NCI-H128 (cell line): ENCODE measurements at regions not wholly inside any gene's neighbourhood (a gene's known extent, or its start where the extent isn't known, plus 50 kb on each side); places are given as distances from the start of the nearest gene placed in this dataset.
"Not testable (repeated sequence)": the region's sequence is repeated elsewhere in the genome, so short reads cannot be mapped to it uniquely, and the experiment has no call there.

Source experiments
- DNase-seq: peaks from one replicate; lab custom pipeline; 2025; ENCODE audit not compliant: unreplicated experiment; lab: John Stamatoyannopoulos, UW

DNA sequence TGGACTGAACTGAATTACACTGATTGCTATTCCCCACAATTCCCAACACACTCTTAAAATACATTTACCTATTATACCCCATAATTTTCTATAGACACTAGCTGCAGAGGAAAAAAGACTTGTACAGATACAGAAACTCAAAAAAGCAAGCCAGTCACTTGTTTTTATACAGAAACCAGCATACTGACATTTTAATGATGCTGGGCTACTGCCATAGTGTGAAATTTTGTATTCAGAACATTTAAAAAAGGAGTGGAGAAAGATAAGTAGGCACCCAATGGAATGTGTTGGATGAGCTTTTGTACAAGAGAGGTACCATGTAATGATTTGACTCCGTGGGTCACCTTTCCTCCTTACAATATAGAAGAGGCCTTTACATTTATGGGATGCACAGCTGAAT, 740.1 kb downstream of the PLCL1 start:
- no peak for DNase-seq

DNA sequence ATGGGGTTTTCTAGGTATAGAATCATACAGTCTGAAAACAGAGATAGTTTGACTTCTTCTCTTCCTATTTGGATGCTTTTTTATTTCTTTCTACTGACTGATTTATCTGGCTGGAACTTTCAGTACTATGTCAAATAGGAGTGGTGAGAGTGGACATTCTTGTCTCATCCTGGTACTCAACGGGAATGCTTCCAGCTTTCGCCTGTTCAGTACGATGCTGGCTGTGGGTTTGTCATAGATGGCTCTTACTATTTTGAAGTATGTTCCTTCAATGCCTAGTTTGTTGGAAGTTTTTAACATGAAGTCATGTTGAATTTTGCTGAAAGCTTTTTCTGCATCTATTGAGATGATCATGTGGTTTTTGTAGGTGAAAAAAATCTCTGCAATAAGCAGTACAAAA, 730.4 kb downstream of the PLCL1 start:
- DNase-seq: no peak

DNA sequence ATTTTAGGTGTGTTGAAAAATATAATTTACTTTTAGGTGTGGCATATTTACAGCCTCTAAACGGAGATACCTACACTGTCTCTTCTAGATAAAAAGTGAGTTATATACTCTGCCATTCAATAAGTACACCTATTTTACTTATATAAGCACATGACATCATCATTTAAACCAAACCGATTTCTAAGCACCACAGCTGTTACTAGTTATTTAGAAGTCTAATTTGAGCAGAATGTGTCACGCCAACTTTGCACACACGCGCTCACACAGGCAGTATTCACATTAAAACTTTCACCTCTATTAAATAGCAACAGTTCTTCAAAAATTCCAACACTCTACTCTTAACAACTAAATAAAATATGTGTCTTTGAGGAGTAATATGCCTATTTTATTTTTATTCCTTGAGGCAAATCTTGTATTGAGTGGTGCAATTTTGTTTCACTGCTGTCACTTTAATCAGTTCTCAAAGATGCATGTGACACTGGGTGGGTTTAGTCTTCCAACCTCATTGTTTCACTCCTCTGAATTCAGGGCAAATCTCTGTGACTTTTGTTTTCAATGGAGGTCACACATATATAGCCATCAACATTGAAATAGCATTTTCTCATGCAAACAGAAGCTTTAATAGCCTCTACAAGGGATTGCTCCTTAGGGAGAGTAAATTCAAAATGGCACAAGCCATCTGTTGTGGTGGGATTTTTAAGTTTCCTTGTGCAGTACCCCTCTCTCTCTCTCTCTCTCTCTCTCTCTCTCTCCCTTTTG, 721.0 kb downstream of the PLCL1 start:
- no peak for DNase-seq

DNA sequence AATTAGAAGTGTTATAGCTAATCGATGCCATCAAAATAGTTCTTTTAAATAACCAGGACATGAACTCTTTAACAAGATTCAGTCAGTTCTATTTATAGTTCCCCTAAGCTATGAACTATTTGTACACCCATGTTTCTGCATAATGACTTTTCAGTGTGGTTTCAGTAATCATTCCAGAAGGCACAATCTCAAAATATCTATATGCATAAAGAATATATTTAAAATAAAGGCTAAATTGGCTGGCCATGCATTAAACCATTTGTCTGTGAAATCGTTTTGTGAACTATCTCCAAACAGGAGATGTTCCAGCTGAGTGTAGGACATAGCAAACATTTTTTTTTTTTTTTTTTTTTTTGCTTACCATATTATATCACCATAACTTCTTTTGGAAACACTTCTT, 719.3 kb downstream of the PLCL1 start:
- no peak for DNase-seq

DNA sequence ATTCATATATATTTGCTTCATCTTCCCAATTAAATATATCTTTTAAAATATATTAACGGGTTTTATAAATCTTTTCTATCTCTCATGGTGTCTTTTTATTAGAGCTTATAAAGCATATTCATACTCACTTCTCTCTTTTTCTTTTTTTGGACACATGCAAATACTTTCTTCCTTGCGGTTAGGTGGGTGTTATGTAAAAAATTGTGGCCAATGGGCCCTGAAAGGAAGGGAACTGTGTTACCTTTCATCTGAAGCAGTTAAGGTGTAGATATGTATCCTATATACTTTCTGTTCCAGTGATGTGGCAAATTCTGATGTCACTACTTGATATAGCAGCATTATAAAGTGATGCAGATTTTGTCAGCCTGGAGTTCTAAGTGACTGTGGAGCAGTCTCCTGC, 714.5 kb downstream of the PLCL1 start:
- DNase-seq: no peak

DNA sequence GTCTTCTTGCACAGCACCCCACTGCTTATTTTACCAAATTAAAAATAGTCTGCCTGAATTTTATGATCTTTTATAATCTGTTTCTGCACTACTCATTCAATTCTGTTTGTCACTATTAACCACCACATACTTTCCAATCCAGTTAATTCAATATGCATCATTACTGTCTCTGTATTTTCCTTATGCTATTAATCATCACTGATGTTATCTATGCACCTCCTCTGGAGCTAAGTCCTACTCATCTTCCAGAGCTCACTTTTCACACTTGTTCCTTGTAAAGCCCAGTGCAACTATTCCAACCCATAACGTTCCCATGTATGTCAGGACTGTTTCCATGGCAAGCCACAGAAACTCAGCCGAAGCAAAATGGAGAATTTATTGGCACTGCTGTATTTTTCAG, 713.6 kb downstream of the PLCL1 start:
- no peak for DNase-seq

DNA sequence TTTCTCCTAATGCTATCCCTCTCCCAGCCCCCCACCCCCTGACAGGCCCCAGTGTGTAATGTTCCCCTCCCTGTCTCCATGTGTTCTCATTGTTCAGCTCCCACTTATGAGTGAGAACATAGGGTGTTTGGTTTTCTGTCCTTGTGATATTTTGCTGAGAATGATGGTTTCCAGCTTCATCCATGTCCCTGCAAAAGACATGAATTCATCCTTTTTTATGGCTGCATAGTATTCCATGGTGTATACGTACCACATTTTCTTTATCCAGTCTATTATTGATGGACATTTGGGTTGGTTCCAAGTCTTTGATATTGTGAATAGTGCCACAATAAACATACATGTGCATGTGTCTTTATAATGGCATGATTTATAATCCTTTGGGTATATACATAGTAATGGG, 704.2 kb downstream of the PLCL1 start:
- not testable (repeated sequence) for DNase-seq

DNA sequence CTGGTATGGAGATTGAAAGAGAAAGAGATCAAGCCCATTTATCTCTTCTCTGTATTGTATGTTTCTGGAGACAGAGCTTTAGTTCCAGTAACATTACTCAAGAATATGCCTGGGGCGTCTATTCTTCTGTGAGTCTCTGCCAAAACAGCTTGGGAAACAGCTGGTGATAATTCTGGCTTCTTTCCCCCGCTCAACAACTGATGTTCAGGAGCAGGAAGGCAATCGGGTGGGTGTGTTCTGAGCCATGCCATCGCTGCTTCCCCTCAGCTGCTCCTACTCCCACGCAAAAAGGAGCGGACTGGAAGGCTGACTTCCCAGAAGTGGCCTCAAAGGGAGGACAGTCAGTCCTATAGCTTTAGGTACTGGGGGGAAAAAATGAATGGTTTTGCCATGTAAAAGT, 695.1 kb downstream of the PLCL1 start:
- no peak for DNase-seq

DNA sequence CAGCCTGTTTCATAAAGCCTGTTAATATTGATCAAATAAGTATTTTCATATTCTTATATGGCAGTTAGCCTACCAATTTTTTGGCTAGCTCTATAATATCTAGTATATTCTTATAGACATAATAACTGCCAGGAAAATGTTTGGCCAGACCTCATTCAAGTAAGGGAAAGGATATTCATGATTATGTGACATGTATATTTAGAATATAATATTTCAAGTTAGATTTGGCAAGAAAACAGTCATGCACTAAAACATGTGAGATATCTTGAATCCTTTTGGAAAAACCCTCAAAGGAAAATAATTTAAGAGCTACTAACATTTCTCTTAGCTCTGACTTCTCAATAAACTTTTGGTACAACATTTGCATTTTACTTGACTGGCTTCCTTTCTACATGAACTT, 694.1 kb downstream of the PLCL1 start:
- no peak for DNase-seq

DNA sequence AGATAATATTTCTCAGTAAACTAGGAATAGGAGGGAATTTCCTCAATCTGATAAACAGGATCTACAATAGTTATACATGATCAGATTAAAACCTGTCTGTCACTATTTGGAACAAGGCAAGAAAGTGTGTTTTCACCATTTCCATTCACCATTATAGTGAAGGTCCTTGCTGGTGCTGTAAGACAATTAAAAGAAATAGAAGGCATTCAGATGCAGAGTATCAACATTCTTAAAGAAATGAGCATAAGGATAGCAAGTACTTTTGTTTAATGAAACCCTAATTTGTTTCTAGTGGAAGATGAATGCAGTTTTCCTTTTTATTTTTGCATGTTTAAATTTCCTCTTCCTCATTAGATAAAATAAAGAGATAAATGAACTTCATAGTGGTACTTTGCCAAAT, 693.7 kb downstream of the PLCL1 start:
- DNase-seq: no peak

DNA sequence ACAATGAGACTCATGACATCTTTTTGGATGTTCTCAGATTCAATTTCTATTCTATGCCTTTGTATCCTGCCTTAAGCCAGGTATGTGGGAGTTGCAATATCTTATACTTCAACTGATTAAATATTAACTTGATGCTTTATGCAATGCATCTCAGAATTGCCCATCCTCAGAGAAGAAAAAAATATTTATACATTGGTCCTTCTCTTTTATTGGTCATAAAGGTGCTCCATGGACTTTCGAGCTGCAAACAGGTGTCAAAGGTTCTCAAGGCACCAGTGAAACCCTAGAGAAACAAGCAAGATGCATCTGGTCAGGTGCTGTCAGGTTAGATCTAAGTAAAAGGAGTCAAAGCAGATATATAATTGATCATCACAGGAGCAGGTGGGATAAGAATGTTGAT, 690.5 kb downstream of the PLCL1 start:
- no peak for DNase-seq

DNA sequence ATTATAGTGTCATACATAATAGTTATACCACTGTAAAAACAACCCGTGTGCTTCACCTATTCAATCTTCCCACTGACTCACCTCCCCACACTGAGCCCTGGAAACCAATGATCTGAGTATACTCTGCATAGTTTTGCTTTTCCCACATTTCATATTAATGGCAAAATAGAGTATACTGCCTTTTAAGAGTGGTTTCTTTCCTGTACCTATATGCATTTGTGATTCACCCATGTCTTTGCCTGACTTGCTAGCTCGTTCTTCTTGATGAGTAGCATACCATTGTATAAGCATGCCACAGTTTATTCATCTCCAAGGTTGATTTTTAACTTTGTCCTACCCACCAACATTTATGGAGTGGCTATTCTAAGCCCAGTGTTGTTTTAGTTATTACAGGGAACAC, 686.4 kb downstream of the PLCL1 start:
- DNase-seq: no peak

DNA sequence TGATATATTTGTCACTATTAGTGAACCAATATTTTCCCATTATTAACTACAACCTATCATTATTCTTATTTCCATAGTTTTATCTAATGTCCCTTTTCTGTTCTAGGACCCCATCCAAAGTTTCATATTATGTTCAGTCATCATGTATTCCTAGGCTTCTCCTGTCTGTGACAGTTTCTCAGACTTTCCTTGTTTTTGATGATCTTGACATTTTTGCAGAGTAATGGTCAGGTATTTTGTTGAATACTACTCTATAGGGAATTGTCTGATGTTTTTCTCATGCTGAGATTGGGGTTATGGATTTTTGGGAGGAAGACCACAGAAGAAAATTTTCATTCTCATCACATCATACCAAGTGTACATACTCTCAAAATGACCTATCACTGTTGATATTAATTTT, 684.6 kb downstream of the PLCL1 start:
- DNase-seq: no peak

DNA sequence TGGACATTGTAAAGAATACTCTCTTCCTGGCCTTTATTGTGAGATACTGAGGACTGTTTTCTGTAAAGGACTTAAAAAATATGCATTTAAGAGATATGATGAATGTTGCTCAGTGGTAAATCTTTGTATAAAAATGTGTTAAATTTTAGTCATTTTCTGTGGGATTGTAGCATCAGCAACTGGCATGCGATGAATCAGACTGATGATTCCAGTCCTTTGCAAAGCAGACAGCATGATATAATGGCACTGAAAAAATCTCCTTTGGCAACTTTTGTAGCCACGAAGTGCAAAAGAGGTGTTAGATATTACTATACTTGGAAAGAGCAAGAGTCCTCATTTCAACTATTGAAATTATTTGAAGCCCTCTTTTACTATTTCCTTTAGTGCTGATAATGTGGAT, 678.7 kb downstream of the PLCL1 start:
- DNase-seq: no peak

DNA sequence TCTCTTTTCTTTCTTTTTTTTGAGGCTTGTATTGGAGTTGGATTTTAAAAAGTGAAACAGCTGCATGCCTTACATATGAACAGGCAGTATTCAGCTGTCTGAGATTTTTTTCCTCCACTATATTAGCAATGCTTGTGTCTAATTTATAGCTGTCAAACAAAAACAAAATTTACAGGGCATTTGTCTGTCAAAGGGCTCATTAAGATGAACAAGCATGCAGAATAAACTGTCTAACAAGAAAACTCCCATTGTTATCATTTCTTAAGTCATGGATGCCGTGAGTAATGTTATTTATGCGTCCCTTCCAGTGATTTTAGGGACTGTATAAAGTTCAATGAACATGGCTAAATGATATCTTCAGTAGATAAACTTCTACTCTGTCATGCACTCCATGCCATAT, 674.7 kb downstream of the PLCL1 start:
- DNase-seq: no peak

DNA sequence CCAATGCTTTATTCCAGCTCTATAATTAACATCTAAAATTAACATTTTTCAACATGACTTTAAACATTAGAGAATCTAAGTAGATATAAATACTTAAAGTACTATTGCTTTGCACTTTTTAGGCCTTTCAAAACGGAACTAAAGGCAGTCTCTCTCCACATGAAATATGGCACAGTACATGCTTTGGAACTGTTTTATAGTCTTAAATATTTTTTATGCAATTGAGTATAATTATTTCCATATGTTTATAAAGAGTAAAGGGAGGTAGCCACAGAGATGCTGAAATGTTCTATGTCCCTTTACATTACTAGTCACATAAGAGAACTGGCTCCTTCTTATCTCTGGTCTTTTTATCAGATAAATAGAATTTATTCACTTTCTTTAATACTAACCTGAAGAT, 674.0 kb downstream of the PLCL1 start:
- no peak for DNase-seq

DNA sequence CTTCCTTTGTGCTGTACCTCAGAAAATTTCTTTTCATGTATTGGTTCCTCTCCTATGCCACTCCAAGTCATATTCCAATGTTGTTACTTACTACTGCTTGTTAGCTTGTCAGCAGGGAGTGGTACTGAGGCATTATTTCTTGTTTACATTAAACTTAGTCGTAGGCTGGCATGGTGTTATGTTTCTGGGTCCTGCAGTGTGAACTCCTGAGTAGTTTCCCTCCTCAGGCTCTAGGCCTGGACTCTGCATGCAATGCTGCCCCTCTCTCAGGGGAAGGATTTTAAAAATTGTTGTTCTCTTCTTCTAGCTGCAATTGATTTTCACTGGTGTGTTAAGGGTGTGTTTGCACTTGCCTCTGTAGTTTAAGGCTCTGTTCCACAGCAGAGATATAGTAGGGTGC, 671.6 kb downstream of the PLCL1 start:
- no peak for DNase-seq

DNA sequence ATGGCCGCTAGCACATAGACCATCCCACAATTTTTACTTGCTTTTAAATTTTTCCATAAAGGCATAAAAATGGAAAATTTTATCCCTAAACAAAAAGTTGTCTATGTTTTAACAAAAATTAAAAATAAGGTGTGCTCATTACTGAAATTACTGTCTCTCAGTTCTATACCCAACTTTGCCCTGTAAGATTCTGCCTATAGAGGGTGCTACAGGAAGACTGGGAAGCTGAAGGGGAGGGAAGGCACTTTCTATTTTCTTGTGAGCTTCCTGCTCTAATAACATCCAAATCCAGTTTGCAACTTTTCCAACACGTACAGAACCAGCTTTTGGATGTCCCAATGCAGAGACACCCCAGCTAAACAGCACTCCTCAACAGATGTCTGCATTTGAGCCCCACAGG, 666.9 kb downstream of the PLCL1 start:
- no peak for DNase-seq

DNA sequence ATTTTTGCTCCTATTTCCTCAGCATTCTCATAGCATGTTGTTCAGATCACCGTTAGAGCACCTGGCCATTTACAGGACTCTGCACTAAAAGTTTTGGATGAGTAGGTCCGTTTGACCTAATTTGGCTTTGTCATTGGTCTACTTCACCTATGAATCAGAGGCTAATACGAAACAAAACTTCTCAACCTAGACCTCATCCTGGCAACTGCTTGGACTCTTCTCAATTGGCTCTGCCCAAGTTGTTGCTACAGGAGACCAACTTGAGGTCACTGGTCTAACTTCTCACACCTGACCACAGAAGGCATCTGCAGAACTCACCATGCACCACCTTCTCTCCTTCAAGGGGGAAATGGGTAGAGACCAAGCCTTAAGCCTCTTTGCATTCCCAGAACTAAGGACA, 663.7 kb downstream of the PLCL1 start:
- DNase-seq: no peak

DNA sequence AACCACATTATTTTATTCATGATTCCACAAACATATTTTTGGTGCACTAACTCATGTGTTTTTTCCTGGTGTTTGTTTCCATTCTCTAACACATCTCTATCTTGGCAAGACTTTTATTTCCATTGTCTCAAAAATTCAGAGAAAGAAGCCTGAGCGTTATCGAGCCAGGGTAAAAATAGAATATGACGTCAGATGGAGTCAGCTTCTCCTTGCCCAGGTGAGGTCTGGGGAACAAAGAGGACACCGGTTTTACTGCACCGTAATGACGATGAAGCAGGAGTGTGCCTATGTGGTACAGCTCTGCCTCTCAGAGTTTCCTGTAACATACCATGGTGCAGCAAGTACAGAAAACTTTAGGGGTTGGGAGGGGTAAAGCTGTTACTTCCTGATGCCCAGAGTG, 661.6 kb downstream of the PLCL1 start:
- no peak for DNase-seq

DNA sequence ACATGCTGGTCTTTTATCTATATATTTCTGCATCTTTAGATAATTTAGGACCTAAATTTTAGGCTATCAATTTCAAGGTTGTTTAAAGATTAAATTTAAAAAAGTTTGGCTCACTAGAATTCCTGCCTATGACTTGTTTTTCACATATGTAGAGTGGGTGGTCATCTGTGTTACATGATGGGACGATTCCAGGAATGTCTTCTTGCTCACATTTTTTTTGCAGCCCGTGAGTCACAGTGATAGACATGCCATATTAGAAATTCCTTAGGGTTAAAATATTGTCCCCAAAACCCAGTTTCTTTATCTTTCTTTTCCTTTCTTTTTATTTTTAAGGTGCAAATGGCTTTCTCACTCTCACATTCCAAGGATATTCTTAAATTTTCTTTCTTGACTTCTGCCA, 652.0 kb downstream of the PLCL1 start:
- DNase-seq: no peak

DNA sequence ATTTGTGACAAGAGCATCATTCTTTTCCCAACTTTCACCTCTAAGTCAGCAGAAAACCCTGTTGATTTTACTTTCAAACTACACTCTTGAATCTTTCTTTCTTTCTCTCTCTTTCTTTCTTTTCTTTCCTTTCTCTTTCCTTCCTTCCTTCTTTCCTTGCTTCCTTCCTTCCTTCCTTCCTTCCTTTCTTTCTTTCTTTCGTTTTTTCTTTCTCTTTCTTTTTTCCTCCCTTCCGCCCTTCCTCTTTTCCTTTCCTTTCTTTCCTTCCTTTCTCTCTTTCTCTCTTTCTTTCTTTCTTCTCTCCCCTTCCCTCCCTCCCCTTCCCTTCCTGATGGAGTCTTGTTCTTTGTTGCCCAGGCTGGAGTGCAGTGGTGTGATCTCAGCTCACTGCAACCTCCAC, 649.5 kb downstream of the PLCL1 start:
- DNase-seq: no peak

DNA sequence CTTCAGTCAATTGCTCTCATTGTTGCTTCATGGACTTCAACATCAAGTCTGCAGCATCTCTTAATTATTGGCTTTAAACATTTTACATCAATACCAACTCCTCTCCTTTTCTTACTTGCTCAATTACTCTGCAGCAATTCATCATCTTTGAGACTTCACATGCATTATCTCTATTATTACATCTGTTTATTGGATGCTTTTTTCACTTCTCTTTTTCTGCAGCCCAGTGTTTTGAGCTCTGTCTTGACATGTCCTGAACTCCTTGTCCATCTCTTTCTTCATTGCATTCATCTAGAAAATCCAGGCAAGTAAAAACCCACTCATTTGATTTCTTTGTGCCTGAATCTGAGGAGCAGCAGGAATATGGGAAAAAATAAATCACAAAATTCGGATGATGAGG, 647.9 kb downstream of the PLCL1 start:
- no peak for DNase-seq

DNA sequence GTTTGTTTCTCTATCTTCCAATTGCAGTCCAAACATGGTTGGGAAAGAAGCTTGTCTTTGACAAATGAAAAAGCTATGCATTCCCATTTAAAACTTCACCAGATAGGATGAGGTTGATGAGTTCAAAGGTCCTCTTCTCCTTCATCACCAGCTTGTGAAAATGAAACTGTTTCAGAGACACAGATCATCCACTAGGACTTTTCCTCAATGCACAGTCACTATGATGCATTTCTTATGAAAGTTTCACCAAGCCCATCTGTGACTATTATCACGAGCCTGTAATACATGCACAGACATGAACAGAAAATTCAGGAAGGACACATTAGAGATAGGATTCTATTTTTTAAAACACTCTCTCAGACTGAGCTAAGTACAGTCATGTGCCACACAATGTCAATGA, 644.4 kb downstream of the PLCL1 start:
- DNase-seq: no peak
